Endodermal cell (in vitro differentiated cells): ENCODE measurements at regions not wholly inside any gene's neighbourhood (a gene's known extent, or its start where the extent isn't known, plus 50 kb on each side); places are given as distances from the start of the nearest gene placed in this dataset.

Experiments used
- DNase-seq: peaks from one replicate; pipeline ENCODE4 v3.0.0-alpha.2; 2017
- H3K27ac ChIP-seq: 2 replicates; pipeline ENCODE4 v1.5.1; 2013; ENCODE audit warnings: mild to moderate bottlenecking, low read depth, low read length, moderate library complexity
- H3K27me3 ChIP-seq: 2 replicates; pipeline ENCODE4 v1.6.1; 2013; ENCODE audit warnings: mild to moderate bottlenecking, low read length, moderate library complexity; ENCODE audit not compliant: insufficient read depth, control insufficient read depth, poor library complexity, severe bottlenecking
- H3K36me3 ChIP-seq: 2 replicates; pipeline ENCODE4 v1.7.0; 2013; ENCODE audit warnings: mild to moderate bottlenecking, low read length, moderate library complexity; ENCODE audit not compliant: control insufficient read depth, insufficient read depth
- H3K4me1 ChIP-seq: one replicate; pipeline ENCODE4 v1.7.0; 2013; ENCODE audit warnings: low read length; ENCODE audit not compliant: control insufficient read depth, insufficient read depth
- H3K4me3 ChIP-seq: 2 replicates; pipeline ENCODE4 v1.5.1; 2013; ENCODE audit warnings: mild to moderate bottlenecking, low read length, moderate library complexity
- H3K9ac ChIP-seq: 2 replicates; pipeline ENCODE4 v1.6.1; 2013; ENCODE audit warnings: mild to moderate bottlenecking, low read length, moderate library complexity; ENCODE audit not compliant: poor library complexity, severe bottlenecking; ENCODE audit errors: extremely low read depth
- H3K9me3 ChIP-seq: 2 replicates; pipeline ENCODE4 v1.6.1; 2013; ENCODE audit warnings: mild to moderate bottlenecking, low read length, moderate library complexity; ENCODE audit not compliant: control insufficient read depth
- H3K27ac Mint-ChIP-seq: 2 replicates; pipeline ENCODE4 v1.8.0; 2020; ENCODE audit warnings: mixed read lengths
- H3K27me3 Mint-ChIP-seq: 2 replicates; pipeline ENCODE4 v1.8.0; 2021; ENCODE audit warnings: mild to moderate bottlenecking, mixed read lengths; ENCODE audit not compliant: insufficient read depth
- H3K36me3 Mint-ChIP-seq: 2 replicates; pipeline ENCODE4 v1.8.0; 2020; ENCODE audit warnings: low read depth, mixed read lengths
- H3K4me1 Mint-ChIP-seq: 2 replicates; pipeline ENCODE4 v1.8.0; 2020; ENCODE audit warnings: mixed read lengths
- H3K4me3 Mint-ChIP-seq: 2 replicates; pipeline ENCODE4 v1.8.0; 2020; ENCODE audit warnings: mild to moderate bottlenecking, moderate library complexity, mixed read lengths
- H3K9me3 Mint-ChIP-seq: 2 replicates; pipeline ENCODE4 v1.8.0; 2020; ENCODE audit warnings: mild to moderate bottlenecking, mixed read lengths
- WGBS, 2 experiments: methylation state at CpG; one replicate each; pipeline versions ENCODE4 v1.1.5 to v1.1.7; 2013; ENCODE audit warnings: missing lambda C conversion rate in 2 of 2, mixed read lengths in 1 of 2; ENCODE audit not compliant: insufficient coverage in 1 of 2, insufficient read length in 1 of 2; 5-methylcytosine and 5-hydroxymethylcytosine counted together
- TF ChIP-seq, protein P1 (sequence below): fragments of 200-600 bp; sonication (generic); conservative IDR thresholded peaks from 2 replicates; pipeline ENCODE4 v1.5.0; 2021; ENCODE audit warnings: antibody characterized with exemption, mild to moderate bottlenecking

DNA sequence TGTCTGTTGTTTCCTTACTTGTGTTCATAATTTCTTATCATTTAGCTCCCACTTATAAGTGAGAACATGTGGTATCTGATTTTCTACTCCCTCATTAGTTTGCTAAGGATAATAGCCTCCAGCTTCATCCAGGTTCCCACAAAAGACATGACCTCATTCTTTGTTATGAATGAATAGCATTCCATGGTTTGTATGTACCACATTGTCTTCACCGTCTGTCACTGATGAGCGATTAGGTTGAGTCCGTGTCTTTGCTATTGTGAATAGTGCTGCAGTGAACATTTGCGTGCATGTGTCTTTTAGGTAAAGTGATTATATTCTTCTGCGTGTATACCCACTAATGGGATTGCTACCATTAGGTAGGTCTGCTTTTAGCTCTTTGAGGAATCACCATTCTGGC is 624.3 kb upstream of the EPHA5 start:
- Histone ChIP-seq H3K4me3 (no peak overlapping the region), H3K4me1 (no peaks in the 10 kb centered on the region), H3K36me3 (no peaks in the 10 kb centered on the region), H3K27ac (peak overlapping the region; percentile 22), H3K27me3 (peaks cover 5% of the 10 kb centered on the region), H3K9me3 (no peaks in the 10 kb centered on the region), H3K9ac (no peak overlapping the region)
- Mint-ChIP-seq H3K36me3 (no peaks in the 10 kb centered on the region), H3K4me1 (peaks cover 7% of the 10 kb centered on the region), H3K27ac (no peak overlapping the region), H3K4me3 (no peak overlapping the region), H3K9me3 (no peaks in the 10 kb centered on the region), H3K27me3 (peaks cover 2% of the 10 kb centered on the region)
- WGBS, 2 experiments: 85 to 89% methylated on average over 4 to 5 of the region's 5 CpGs
- TF ChIP-seq, protein P1, sequence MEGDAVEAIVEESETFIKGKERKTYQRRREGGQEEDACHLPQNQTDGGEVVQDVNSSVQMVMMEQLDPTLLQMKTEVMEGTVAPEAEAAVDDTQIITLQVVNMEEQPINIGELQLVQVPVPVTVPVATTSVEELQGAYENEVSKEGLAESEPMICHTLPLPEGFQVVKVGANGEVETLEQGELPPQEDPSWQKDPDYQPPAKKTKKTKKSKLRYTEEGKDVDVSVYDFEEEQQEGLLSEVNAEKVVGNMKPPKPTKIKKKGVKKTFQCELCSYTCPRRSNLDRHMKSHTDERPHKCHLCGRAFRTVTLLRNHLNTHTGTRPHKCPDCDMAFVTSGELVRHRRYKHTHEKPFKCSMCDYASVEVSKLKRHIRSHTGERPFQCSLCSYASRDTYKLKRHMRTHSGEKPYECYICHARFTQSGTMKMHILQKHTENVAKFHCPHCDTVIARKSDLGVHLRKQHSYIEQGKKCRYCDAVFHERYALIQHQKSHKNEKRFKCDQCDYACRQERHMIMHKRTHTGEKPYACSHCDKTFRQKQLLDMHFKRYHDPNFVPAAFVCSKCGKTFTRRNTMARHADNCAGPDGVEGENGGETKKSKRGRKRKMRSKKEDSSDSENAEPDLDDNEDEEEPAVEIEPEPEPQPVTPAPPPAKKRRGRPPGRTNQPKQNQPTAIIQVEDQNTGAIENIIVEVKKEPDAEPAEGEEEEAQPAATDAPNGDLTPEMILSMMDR: no peak
- no peak for DNase-seq

DNA sequence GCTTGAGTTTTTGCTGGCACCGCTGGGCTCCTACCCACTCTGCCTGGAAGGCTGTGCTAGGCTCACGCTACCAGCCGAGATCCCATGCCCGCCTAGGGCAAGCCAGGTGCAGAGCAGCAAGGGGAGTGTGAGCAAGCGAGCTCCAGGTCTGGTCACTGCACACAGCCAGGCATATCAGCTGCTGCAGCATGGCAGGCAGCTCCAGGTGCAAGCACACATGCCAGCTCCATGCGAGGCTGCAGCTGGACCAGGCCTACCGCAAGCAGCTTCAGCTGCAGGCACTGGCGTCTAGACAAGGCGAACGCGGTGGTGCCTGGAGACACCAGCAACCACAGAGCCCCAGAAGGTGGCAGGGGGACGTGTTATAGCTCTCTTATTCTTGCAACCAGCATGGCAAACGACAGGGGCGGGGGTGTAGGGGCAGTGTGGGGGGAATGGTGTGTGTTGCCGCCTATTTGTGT is 614.7 kb upstream of the EPHA5 start:
- H3K27ac Mint-ChIP-seq: no peak overlapping the region
- H3K4me3 Mint-ChIP-seq: no peak overlapping the region
- H3K4me1 Mint-ChIP-seq: no peaks in the 10 kb centered on the region
- TF ChIP-seq, protein P1: no peak
- H3K27me3 ChIP-seq: no peaks in the 10 kb centered on the region
- no peaks in the 10 kb centered on the region for H3K4me1 ChIP-seq
- no peak overlapping the region for H3K4me3 ChIP-seq
- no peaks in the 10 kb centered on the region for H3K9me3 ChIP-seq
- no peak overlapping the region for H3K27ac ChIP-seq
- no peaks in the 10 kb centered on the region for H3K36me3 ChIP-seq
- no peaks in the 10 kb centered on the region for H3K9me3 Mint-ChIP-seq
- DNase-seq: no peak
- H3K27me3 Mint-ChIP-seq: no peaks in the 10 kb centered on the region
- H3K9ac ChIP-seq: no peak overlapping the region
- WGBS, 2 experiments: 92 to 100% methylated on average over 1 to 14 of the region's 15 CpGs
- no peaks in the 10 kb centered on the region for H3K36me3 Mint-ChIP-seq

DNA sequence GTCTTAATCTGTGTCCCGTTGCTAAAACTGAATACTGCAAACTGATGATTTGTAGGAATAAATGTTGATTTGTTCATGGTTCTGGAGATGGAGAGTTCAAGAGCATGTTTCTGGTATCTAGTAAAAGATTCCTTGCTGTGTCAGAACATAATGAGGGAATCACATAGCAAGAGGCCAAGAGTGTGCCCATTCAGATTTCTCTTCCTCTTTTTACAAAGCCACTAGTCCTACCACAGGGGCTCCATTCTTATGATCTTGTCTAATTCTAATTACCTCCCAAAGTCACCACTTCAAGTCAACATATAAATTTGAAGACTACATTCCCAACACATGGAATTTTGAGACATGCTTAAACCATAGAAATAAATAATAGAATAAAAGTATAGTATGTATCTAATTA is 608.8 kb upstream of the EPHA5 start:
- H3K27ac ChIP-seq: no peak overlapping the region
- H3K36me3 Mint-ChIP-seq: no peaks in the 10 kb centered on the region
- H3K4me3 ChIP-seq: no peak overlapping the region
- H3K9me3 Mint-ChIP-seq: no peaks in the 10 kb centered on the region
- H3K4me3 Mint-ChIP-seq: no peak overlapping the region
- no peak overlapping the region for H3K27ac Mint-ChIP-seq
- H3K9me3 ChIP-seq: no peaks in the 10 kb centered on the region
- no peaks in the 10 kb centered on the region for H3K36me3 ChIP-seq
- TF ChIP-seq, protein P1: no peak
- no peaks in the 10 kb centered on the region for H3K4me1 ChIP-seq
- WGBS, 2 experiments: 91 to 100% methylated on average over 1 of the region's 1 CpG
- no peak overlapping the region for H3K9ac ChIP-seq
- H3K27me3 Mint-ChIP-seq: no peaks in the 10 kb centered on the region
- no peaks in the 10 kb centered on the region for H3K4me1 Mint-ChIP-seq
- no peaks in the 10 kb centered on the region for H3K27me3 ChIP-seq
- DNase-seq: no peak
